GM19240 (cell line): ENCODE measurements at regions not wholly inside any gene's neighbourhood (a gene's known extent, or its start where the extent isn't known, plus 50 kb on each side); places are given as distances from the start of the nearest gene placed in this dataset.
"Not testable (repeated sequence)": the region's sequence is repeated elsewhere in the genome, so short reads cannot be mapped to it uniquely, and the experiment has no call there.

Source experiments
- DNase-seq: peaks from one replicate; pipeline ENCODE4 v3.0.0; 2011; ENCODE audit warnings: low spot score; ENCODE audit not compliant: insufficient read length

DNA sequence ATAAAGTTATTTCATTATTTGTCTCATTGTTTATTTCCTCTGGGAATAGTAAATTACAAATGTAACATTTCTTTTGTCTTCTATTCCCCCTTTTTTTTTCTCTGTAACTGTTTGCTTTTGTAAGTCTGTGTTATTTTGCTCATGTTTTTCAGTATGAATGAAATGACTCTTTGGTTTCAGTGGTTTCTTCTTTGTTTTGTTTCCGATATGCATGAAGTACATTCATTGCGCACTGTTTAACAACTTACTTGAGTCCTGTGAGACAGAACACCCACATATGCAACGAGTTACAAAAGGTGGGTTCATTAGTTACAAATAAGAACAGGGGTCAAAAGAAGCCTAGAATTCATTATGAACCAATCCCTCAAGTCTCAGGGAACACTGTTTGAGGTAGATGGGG, 175.0 kb upstream of the UGT8 start:
- no peak for DNase-seq

DNA sequence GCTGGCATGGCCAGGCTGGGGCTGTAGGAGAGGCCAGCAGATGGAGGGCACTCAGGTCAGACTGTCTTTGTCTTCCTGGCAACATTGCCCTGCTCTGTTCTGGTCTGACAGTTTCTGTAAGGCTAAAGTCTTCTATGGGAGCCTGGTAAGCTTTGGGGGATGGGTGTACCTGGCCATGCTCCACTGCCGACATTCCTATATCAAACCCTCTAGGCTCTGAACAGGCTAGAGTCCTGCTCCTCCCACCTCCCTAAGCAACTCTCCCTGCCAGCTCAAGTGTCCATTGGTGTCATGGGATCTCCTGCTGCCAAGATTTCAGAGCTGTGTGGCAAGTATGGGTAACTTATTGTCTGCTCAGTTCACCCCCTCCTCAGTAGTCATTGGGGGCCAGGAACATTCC, 163.5 kb upstream of the UGT8 start:
- DNase-seq = no peak

DNA sequence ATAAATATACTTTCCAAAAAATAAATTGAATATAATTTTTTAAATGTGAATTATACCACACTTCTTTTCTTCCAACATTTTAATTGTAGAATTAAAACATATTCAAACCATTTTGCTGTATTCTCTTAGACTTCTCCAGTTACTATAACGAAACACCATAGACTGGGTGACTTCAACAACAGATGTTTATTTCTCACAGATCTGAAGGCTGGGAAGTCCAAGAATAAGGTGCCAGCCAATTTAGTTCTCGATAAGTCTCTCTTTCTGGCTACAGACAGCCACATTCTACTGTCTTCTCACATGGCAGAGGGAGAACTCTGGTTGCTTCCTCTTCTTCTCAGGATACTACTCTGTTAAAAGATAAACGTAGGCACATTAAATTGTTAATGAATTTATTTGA, 155.8 kb upstream of the UGT8 start:
- DNase-seq = no peak

DNA sequence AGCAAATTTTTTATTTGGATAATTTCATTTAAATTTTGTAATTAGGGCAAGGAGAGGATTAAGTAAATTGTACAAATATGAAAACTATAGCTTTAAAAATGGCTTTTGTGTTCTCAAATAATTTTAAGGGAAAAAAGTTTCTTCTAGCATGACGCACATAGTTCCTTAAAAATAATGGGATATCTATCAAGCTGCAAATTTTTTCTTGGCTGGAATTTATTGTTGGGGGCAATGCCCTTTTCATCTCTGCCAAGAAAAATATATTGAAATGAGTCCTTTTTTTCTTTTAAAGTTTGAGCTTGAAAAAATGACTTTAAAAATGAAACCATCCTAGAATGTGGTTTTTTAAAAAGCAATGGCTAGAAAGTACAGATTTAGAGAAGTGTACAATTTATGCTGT, 154.4 kb upstream of the UGT8 start:
- DNase-seq = no peak

DNA sequence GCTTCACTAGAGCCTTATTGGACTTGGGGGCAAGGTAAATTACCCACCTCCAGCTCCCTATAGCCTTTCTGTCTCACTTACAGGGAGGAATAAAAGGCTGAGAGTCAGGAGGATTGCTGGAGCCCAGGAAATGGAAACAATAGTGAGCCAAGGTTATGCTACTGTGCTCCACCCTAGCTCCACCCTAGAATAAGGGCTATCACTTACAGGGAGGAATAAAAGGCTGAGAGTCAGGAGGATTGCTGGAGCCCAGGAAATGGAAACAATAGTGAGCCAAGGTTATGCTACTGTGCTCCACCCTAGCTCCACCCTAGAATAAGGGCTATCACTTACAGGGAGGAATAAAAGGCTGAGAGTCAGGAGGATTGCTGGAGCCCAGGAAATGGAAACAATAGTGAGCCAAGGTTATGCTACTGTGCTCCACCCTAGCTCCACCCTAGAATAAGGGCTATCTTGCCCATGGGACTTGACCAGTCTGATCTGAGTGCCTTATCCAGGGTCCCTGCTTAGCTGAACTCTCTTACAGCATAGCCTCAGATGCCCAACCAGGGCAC, 150.6 kb upstream of the UGT8 start:
- DNase-seq = not testable (repeated sequence)

DNA sequence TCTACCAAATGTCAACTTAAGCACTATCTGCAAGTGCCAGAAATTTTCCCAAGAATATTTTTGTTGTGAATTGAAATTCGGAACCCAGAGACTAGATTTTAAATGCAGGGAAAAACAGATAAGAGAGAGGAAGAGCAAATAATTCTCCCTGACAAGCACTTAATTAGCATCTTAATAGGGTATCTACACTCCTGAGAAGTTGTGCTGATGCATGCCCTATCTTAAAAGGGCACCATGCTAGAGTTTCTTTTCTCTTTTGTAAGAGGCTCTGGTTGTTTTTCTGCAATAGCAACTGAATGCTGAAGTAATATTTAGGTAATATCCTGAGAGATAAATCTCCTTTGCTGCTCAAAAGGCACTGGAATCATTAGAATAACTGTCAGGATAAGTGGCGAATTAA, 139.9 kb upstream of the UGT8 start:
- DNase-seq = no peak

DNA sequence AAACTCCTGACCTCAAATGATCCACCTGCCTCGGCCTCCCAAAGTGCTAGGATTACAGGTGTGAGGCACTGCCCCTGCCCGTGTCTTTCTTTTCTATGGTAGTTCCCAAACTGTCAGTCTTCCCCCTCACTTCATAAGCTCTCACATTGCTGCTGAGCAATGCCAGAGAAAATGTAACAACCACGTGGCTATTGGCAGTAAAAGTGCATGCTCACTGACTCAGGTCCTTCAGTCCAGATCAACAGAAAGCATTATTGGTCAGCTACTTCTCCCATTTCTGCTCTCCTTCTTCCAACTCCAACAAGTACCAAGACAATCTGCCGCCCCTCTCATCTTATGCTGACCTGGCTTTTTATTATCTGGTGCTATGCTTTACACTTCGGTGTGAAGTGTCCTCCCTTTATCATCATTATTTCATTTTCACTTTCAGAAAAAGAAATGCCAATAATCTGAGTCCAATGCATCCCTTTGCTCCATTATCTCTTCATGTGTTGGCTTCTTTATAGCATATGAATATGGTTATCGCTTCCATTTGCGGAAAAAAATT, 133.8 kb upstream of the UGT8 start:
- DNase-seq = no peak

DNA sequence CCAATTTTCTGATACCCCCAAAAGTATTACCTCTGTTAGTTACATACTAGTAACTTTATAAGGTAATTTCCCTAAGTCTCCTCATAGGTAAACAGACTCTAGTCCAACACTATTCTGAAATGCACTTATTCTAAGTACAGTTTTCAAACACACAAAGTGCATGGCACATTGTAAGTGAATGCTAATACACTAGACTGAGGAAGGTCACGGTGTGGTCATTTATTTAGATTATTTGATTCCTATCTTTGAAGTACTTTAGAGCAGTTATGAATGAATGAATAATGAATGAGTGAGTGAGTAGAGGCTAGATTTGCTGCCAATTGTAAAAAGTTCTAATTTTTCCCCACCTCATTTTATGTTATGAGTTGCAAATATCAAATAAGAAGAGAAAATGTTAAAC, 132.8 kb upstream of the UGT8 start:
- DNase-seq = no peak

DNA sequence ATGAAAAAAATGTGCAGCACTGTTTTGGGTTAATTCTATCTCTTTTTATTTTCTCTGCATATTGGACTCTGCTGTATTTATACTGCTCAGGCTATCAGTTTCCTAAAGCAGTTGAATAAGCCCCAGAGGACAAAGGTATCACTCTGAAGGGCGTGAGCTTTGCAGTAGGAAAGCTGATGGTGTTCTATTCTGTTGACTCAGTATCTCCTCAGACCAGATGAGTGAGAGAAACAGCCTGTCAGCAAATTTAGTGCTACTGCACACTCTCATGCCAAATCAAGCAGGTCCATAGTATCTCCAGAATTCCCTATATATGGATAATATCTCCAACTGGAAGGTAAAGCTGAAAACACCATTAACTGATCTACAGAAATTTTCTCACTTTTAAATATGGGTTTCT, 132.3 kb upstream of the UGT8 start:
- DNase-seq = no peak

DNA sequence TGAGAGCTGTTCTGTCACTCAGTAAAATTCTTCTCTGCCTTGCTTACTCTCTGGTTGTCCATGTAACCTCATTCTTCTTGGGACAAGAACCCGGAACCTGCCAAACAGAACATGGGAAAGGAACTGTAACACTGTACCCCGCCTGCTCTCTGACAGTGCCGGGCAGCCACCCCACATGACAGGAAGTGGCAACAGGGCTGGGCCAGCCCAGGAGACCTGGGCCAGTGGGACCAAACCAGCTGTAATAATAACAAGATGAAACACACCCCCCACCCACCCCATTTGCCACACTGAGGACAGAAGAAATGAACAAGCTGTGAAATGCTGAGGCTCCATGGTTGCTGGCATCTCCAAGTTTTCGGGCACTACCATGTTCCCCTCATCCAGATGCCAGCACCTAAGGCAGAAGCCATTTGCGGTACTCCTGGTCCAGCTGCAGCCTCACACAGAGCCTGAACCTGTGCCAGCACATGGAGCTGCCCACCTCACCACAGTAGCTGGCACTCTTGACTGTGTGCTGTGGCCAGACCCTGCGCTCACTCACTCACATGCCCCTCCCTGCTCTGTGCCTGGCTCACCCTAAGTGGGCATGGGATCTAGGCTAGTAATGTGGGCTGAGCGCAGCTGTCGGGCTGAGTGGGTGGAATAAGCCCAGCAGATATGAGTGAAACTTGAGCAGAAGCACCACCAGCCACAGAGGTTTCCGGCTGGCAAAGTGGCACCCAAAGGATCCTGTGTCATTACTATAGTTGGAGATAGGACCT, 126.2 kb upstream of the UGT8 start:
- no peak for DNase-seq

DNA sequence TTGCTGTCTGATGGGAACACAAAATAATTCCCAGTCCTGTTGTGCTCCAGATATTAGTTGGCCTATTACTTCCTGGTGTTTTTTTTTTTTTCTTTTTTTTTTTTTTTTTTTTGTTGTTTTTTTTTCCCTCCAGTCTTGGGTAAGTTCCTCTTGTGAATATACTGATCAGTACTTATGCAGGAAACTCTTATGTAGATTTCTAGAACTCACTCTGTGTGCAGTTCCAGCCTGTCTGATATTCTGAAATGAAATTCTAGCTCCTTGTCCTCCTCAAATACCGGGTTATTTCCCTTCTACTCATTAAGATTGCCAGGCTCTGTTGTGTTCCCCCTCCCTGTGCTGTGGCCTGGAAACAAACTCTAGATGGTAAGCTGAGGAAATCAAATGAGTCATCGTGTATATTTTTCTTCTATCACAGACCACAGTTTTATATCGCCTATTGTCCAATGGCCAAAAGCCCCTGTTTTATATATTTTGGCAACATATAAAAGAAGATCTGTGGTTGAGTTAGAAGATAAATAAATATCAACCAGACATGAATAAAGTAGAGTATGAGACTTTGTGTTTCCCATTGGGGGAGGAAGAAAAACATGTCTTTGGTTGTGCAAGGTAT, 124.3 kb upstream of the UGT8 start:
- DNase-seq = no peak

DNA sequence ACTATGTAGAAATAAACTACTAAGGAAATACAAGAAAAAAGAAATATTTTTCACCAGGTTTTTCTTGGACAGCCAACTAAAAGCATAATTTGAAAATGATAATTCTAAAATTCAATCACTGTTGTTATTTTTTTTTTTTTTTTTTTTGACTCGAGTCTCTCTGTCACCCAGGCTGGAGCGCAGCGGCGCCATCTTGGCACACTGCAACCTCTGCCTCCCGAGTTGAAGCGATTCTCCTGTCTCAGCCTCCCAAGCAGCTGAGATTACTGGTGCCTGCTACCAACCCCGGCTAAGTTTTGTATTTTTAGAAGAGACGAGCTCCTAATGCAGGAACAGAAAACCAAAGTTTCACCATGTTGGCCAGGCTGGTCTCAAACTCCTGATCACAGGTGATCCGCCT, 122.3 kb upstream of the UGT8 start:
- DNase-seq = no peak

DNA sequence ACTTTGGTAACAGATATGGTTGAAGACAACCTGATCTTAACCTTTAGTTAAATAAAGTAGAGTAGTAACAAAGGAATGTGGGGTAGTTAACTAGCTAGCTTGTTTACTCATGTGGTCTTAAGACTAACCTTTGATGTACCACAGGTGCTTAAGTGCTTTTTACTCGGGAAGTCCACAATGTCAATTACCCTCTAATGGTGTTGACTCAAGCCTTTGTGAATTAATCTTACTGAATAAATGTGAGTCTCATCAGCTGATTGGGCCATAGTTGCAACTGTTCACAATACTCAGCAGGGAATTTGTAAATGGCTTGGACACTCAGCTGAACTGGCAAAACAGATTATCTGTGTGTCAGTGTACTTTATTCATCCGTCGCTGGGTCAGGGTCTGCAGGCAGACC, 119.0 kb upstream of the UGT8 start:
- no peak for DNase-seq

DNA sequence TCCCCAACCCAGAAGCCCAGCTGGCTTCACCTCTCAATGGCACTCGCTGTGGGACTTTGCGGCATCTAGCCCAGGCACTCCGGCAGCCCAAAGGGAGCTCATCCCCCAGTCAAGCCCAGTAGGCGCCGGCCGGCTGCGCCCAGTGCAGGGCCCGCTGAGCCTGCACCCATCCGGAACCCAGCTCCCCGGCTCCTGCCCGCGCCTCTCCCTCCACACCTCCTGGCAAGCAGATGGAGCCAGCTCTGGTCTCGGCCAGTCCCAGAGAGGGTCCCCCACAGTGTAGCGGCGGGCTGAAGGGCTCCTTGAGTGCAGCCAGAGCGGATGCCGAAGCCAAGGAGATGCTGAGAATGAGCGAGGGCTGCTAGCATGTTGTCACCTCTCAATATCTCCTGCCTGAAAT, 116.8 kb upstream of the UGT8 start:
- no peak for DNase-seq

DNA sequence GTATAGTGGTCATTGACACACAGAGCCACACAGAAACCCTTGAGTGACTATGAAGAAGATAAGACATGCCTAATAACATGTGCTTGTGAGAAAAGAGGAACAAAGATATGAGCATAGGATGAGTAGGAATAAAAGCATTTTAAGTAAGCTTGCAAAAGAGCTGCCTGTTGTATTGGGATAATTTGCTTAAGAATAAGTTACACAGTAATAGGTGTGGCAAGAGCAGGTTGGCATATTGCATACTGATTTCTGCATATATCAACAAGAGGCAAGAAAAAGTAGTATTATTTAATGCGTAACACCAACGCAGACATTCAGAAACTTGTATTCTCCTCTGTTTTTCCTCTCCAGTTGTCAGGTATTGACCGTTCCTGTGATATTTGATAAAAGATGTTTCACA, 111.5 kb upstream of the UGT8 start:
- no peak for DNase-seq

DNA sequence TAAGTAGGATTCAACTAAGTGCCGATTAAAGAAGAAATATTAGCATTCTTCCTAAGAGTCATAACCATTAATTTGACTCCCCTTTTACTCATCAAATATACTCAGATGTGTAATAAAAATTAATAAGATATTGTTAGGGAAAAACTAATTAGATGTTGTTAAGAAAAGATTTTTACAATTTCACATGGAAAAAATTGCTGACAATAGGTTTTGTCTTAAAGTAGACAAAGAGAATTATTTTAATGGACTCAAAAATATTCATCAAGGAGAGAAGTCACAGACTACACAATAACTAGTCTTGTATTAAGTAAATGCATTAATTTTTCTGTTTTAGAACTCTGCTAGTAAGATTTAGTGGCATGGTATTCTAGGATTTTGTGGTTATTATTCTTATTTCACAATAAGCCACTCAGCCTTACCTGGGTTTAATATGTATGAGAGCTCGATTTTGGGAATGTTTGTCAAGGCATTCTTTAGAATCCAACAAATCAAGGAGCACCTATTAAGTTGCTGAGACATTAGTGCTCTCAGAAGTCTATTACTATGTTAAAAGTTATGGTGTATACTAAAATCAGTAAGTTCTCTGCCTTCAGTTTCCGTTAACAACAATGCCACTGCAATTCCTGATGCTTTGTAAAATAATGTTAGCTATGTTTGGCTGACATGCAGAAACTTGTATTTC, 110.2 kb upstream of the UGT8 start:
- no peak for DNase-seq

DNA sequence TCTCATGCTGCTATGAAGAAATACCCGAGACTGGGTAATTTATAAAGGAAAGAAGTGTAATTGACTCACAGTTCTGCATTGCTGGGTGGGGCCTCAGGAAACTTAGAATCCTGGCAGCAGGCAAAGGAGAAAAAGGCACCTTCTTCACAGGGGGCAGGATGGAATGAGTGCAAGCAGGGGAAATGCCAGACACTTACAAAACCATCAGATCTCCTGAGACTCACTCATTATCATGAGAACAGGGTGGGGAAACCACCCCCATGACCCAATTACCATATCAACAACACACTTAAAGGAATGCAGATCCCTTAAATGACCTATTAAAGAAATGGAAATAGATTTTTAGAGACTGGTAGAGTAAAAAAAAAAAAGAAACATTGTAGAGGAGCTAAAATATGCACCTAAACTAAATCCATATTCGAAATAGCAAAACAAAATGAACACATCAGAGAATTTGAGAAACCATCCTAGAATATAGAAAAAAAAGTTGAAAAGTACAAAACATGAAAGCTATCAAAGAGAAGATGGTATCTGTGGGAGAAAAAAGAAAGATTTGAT, 104.3 kb upstream of the UGT8 start:
- DNase-seq = no peak

DNA sequence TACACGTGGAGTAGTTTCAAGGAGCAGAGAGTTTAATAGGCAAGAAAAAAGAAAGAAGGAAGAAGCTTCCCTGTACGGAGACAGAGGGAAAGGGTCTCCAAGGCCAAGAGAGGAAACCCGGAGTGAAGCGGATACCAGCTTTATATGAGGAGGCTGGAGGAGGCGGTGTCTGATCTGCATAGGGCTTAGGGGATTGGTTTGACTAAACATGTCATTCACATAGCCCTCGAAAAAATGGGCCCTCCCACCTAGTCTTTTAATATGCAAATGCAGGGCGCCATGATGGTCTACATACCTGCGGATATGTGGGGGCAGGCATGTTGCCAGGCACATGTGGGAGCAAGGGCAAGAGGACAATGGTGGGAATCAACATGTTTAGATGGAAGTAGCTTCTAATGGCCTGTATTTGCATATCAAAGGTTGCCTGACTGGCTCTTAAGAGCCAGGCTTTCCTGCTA, 103.1 kb upstream of the UGT8 start:
- no peak for DNase-seq

DNA sequence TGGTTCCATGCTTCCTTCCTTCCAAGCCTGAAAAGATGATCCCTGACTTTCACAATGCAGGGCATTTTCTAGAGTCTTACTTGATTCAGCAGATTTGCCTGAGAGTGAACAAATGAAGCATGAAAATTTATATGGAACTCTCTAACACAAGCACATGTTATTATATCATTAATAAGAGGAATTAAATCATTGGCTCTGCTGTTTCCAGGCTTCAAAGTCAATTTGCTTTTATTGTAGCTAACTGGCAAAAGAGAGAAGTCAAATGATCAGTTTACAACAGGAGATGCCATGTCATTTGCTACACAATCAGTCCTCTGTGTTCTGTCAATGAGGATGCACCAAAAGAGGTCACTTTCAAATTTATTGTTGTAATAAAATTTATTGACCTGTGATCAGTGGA, 101.5 kb upstream of the UGT8 start:
- DNase-seq = no peak

DNA sequence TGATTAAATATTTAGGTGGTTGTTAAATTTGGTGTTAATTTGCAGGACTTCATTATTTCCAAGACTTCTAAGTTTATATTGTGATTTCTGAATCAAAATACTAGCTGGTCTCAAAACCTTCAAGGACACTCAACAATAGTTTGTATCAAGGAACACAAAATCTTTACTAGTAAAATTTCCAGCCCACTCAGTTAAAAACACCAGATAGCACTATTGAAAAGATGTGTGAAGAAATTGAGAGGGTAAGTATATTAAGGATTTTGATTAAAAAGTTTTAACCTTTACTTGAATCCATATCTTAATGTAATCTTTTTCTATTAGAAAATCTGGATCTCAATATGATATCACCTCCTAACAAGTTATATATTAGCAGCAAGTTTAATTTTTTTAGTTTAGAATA, 89.3 kb upstream of the UGT8 start:
- no peak for DNase-seq

DNA sequence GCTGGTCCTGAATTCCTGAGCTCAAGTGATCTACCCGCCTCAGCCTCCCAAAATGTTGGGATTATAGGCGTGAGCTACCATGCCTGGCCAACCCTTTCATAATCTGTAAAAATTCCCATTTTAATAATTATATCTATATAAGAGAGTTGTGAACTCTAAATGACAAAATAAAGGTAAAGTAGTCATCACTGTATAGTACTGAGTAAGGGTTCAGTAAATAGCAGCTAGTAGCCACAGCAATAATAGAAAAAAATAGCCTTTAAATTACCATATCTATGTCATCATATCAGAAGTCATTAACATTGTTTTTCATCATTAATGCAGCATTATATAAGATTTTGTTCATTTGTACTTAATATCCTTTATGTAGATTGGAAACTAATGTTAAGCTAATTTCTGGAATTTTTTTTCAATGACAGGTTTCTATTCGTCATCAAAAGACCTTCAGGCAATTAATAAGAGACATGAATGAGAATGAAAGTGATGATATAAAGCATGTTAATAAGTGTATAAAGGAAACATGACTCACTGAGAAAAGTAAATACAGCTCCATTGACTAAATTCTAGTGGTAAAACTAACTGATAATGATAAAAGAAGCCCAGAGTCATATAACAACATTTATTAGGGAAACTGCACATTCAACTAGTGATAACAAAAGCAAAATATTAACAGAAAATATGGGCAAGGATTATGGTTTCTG, 85.9 kb upstream of the UGT8 start:
- DNase-seq = no peak
